ENCODE measurements at regions not wholly inside any gene's neighbourhood (a gene's known extent, or its start where the extent isn't known, plus 50 kb on each side); places are given as distances from the start of the nearest gene placed in this dataset.

GRCh38 chr13:104253063-104253680 lies 1187.0 kb upstream of the SLC10A2 start:
- H3K4me1 Mint-ChIP-seq, result no peaks in the 10 kb centered on the region
- no peaks in the 10 kb centered on the region for H3K27me3 Mint-ChIP-seq
- no peak overlapping the region for H3K27ac Mint-ChIP-seq
- no peaks in the 10 kb centered on the region for H3K36me3 Mint-ChIP-seq
- peaks cover 0 to 7% (median 0%) of the 10 kb centered on the region in 7 donors for H3K9me3 Mint-ChIP-seq
- no peak overlapping the region for H3K4me3 Mint-ChIP-seq
- ATAC-seq (ENCODE audit: low read depth in 2 of 2), result no peak
- DNase-seq, result no peak

GRCh38 chr13:104251931-104252330 lies 1185.7 kb upstream of the SLC10A2 start:
- DNase-seq, result no peak
- no peaks in the 10 kb centered on the region for H3K4me1 Mint-ChIP-seq

GRCh38 chr13:104246955-104247354 lies 1180.7 kb upstream of the SLC10A2 start:
- no peaks in the 10 kb centered on the region for H3K36me3 Mint-ChIP-seq
- ATAC-seq (ENCODE audit: low read depth in 2 of 2) (no peak), DNase-seq (no peak)
- no peaks in the 10 kb centered on the region for H3K4me1 Mint-ChIP-seq
- H3K4me3 Mint-ChIP-seq, result no peak overlapping the region
- peaks cover 0 to 8% (median 0%) of the 10 kb centered on the region in 7 donors for H3K9me3 Mint-ChIP-seq
- H3K27ac Mint-ChIP-seq, result no peak overlapping the region
- no peaks in the 10 kb centered on the region for H3K27me3 Mint-ChIP-seq

More at GRCh38 chr13:104251931-104252330, 1185.7 kb upstream of the SLC10A2 start:
- H3K27me3 Mint-ChIP-seq, result no peaks in the 10 kb centered on the region
- no peaks in the 10 kb centered on the region for H3K36me3 Mint-ChIP-seq
- H3K27ac Mint-ChIP-seq, result no peak overlapping the region
- no peak overlapping the region for H3K4me3 Mint-ChIP-seq
- ATAC-seq (ENCODE audit: low read depth in 2 of 2), result no peak
- peaks cover 0 to 7% (median 0%) of the 10 kb centered on the region in 7 donors for H3K9me3 Mint-ChIP-seq

- DNase-seq (no peak), ATAC-seq (ENCODE audit: low read depth in 2 of 2) (no peak)
- Mint-ChIP-seq H3K4me1 (no peaks in the 10 kb centered on the region), H3K4me3 (no peak overlapping the region), H3K36me3 (no peaks in the 10 kb centered on the region), H3K9me3 (peaks cover 0 to 6% (median 0%) of the 10 kb centered on the region in 7 donors), H3K27me3 (no peaks in the 10 kb centered on the region), H3K27ac (no peak overlapping the region)
Measured at GRCh38 chr13:104206450-104207044, 1140.3 kb upstream of the SLC10A2 start.

- no peak for ATAC-seq (ENCODE audit: low read depth in 2 of 2)
- DNase-seq, result no peak
- no peaks in the 10 kb centered on the region for H3K27me3 Mint-ChIP-seq
- H3K9me3 Mint-ChIP-seq, result peaks cover 0 to 6% (median 0%) of the 10 kb centered on the region in 7 donors
- no peak overlapping the region for H3K4me3 Mint-ChIP-seq
- no peak overlapping the region for H3K27ac Mint-ChIP-seq
- H3K4me1 Mint-ChIP-seq, result no peaks in the 10 kb centered on the region
- H3K36me3 Mint-ChIP-seq, result no peaks in the 10 kb centered on the region
Measured at GRCh38 chr13:104204177-104204576, 1138.0 kb upstream of the SLC10A2 start.

- Mint-ChIP-seq H3K27me3 (no peaks in the 10 kb centered on the region), H3K4me1 (no peaks in the 10 kb centered on the region), H3K4me3 (no peak overlapping the region), H3K36me3 (no peaks in the 10 kb centered on the region), H3K9me3 (peaks cover 0 to 11% (median 4%) of the 10 kb centered on the region in 7 donors), H3K27ac (no peak overlapping the region)
- no peak for ATAC-seq (ENCODE audit: low read depth in 2 of 2)
- no peak for DNase-seq
Measured at GRCh38 chr13:104198801-104199200, 1132.6 kb upstream of the SLC10A2 start.

GRCh38 chr13:104196611-104197010 lies 1130.4 kb upstream of the SLC10A2 start:
- Mint-ChIP-seq H3K27ac (peak overlapping the region in 1 of 6 donors; percentile 56), H3K27me3 (no peaks in the 10 kb centered on the region), H3K4me1 (no peaks in the 10 kb centered on the region), H3K4me3 (peak overlapping the region in 1 of 8 donors; percentile 35), H3K36me3 (no peaks in the 10 kb centered on the region), H3K9me3 (peaks cover 0 to 11% (median 7%) of the 10 kb centered on the region in 7 donors)
- no peak for ATAC-seq (ENCODE audit: low read depth in 2 of 2)
- DNase-seq, result no peak

GRCh38 chr13:104181526-104182231 lies 1115.5 kb upstream of the SLC10A2 start:
- no peak overlapping the region for H3K27ac Mint-ChIP-seq
- ATAC-seq (ENCODE audit: low read depth in 2 of 2) (no peak), DNase-seq (no peak)
- H3K27me3 Mint-ChIP-seq, result no peaks in the 10 kb centered on the region
- H3K9me3 Mint-ChIP-seq, result peaks cover 0 to 13% (median 3%) of the 10 kb centered on the region in 7 donors
- no peaks in the 10 kb centered on the region for H3K36me3 Mint-ChIP-seq
- no peaks in the 10 kb centered on the region for H3K4me1 Mint-ChIP-seq
- no peak overlapping the region for H3K4me3 Mint-ChIP-seq

GRCh38 chr13:104170980-104171555 lies 1104.9 kb upstream of the SLC10A2 start:
- H3K27me3 Mint-ChIP-seq, result no peaks in the 10 kb centered on the region
- DNase-seq, result no peak
- no peaks in the 10 kb centered on the region for H3K4me1 Mint-ChIP-seq
- H3K36me3 Mint-ChIP-seq, result no peaks in the 10 kb centered on the region
- no peak for ATAC-seq (ENCODE audit: low read depth in 2 of 2)
- peaks cover 0 to 4% (median 0%) of the 10 kb centered on the region in 7 donors for H3K9me3 Mint-ChIP-seq
- H3K4me3 Mint-ChIP-seq, result no peak overlapping the region
- H3K27ac Mint-ChIP-seq, result no peak overlapping the region

GRCh38 chr13:104163866-104164630 lies 1097.8 kb upstream of the SLC10A2 start:
- Mint-ChIP-seq H3K4me1 (no peaks in the 10 kb centered on the region), H3K36me3 (no peaks in the 10 kb centered on the region), H3K27ac (no peak overlapping the region), H3K27me3 (no peaks in the 10 kb centered on the region), H3K4me3 (no peak overlapping the region), H3K9me3 (peaks cover 0 to 4% (median 3%) of the 10 kb centered on the region in 7 donors)
- ATAC-seq (ENCODE audit: low read depth in 2 of 2) (no peak), DNase-seq (no peak)

GRCh38 chr13:104160536-104160935 lies 1094.3 kb upstream of the SLC10A2 start:
- H3K4me1 Mint-ChIP-seq, result no peaks in the 10 kb centered on the region
- ATAC-seq (ENCODE audit: low read depth in 2 of 2), result no peak
- no peak overlapping the region for H3K27ac Mint-ChIP-seq
- H3K9me3 Mint-ChIP-seq, result peaks cover 0 to 4% (median 3%) of the 10 kb centered on the region in 7 donors
- DNase-seq, result no peak
- H3K36me3 Mint-ChIP-seq, result no peaks in the 10 kb centered on the region
- H3K4me3 Mint-ChIP-seq, result no peak overlapping the region
- no peaks in the 10 kb centered on the region for H3K27me3 Mint-ChIP-seq

- Mint-ChIP-seq H3K4me3 (no peak overlapping the region), H3K27ac (no peak overlapping the region), H3K36me3 (no peaks in the 10 kb centered on the region), H3K4me1 (no peaks in the 10 kb centered on the region), H3K9me3 (peaks cover 0 to 7% (median 4%) of the 10 kb centered on the region in 7 donors), H3K27me3 (no peaks in the 10 kb centered on the region)
- DNase-seq (no peak), ATAC-seq (ENCODE audit: low read depth in 2 of 2) (no peak)
Measured at GRCh38 chr13:104143760-104144416, 1077.7 kb upstream of the SLC10A2 start.

- H3K9me3 Mint-ChIP-seq, result peaks cover 0 to 3% (median 0%) of the 10 kb centered on the region in 7 donors
- H3K4me3 Mint-ChIP-seq, result no peak overlapping the region
- DNase-seq (no peak), ATAC-seq (ENCODE audit: low read depth in 2 of 2) (no peak)
- no peaks in the 10 kb centered on the region for H3K36me3 Mint-ChIP-seq
- no peaks in the 10 kb centered on the region for H3K27me3 Mint-ChIP-seq
- no peaks in the 10 kb centered on the region for H3K4me1 Mint-ChIP-seq
- no peak overlapping the region for H3K27ac Mint-ChIP-seq
Measured at GRCh38 chr13:104140552-104140951, 1074.3 kb upstream of the SLC10A2 start.

Measured in naive B cell (primary cell).